Erythroblast (primary cell): ENCODE measurements at regions not wholly inside any gene's neighbourhood (a gene's known extent, or its start where the extent isn't known, plus 50 kb on each side); places are given as distances from the start of the nearest gene placed in this dataset.

Experiments used
- DNase-seq, 2 experiments: peaks; one replicate each; lab custom pipeline; 2025; lab: John Stamatoyannopoulos, UW
- GATA1 ChIP-seq: IDR thresholded peaks from 2 replicates; pipeline ENCODE4 v1.6.1; 2011; ENCODE audit warnings: low read depth, mild to moderate bottlenecking, control low read depth, low read length, moderate library complexity
- POLR2A ChIP-seq: IDR thresholded peaks from 2 replicates; pipeline ENCODE4 v1.6.1; 2011; ENCODE audit warnings: mild to moderate bottlenecking, low read length

DNA sequence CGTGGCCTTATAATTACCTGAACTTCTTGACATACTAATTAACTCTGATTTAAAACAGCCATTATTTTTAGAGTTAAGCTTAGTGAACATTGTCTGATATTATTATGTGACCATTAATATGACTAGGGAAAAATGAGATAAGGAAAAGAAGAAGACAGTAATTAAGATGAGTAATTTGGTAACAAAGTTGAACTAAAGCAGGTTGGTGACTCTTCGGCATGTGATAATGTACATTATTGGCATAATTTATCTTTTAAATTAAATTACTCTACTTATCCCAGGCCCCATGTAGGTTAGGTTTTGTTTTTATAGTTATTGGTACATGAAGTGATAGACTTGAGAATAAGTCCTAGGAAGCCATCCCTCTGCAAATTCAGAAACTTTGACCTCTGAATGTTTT lies 249.7 kb upstream of the CFAP20DC start:
- DNase-seq = no peak
- no peak for TF ChIP-seq POLR2A
- no peak for TF ChIP-seq GATA1

DNA sequence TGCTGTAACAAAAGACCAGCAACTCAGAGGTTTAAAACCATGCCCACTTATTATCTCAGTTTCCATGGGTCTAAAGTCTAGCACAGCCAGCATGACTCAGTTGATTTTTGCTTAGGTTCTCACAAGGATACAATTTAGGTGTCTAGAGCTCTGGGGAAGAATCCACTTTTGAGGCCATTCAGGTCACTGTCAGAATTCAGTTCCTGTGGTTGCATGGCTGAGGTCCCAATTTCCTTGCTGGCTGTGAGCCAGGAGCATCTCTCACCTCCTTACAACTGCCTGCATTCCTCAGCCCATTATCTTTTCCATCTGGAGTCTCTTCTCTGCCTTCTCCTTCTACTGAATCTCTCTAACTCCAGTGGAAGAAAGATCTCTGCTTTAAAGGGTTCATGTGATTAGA lies 240.5 kb upstream of the CFAP20DC start:
- TF ChIP-seq GATA1 (no peak), POLR2A (no peak)
- no peak for DNase-seq

DNA sequence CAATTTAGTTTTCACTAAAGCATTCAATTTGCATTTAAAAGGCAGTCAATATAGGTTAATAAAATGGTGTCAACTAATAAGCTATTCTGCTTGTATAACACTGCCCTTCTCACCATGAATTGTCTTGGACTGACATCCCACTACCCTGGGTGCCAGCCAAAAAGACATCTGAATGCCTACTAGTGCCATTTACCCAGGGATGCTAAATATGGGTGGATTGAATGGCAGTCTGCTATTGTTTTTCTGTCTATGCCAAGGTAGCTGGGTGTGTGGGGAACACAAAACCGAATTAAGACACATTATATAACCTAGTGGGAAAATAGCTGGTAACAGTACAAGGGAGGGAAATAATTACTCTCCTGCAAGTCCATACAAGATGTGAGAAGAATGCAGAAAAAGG lies 240.0 kb upstream of the CFAP20DC start:
- TF ChIP-seq POLR2A (no peak), GATA1 (no peak)
- DNase-seq = no peak

DNA sequence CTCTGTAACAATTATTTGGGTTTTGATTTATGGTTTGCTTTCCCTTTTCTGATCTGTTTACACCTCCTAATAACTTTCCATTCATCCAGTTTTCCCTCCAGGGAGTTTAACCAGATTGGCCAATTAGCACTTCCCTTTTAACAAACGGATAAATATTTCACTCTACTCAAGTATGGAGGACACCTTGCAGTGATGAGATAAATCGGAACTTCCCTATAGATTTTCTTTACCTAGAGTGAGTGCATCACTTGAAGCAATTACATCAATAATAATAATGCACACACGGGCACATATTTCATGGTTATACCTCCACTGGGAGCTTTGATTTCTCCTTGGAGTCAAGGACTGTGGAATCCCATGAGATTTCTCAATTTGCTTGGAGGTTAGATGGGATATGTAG lies 239.1 kb upstream of the CFAP20DC start:
- TF ChIP-seq POLR2A (no peak), GATA1 (no peak)
- no peak for DNase-seq

DNA sequence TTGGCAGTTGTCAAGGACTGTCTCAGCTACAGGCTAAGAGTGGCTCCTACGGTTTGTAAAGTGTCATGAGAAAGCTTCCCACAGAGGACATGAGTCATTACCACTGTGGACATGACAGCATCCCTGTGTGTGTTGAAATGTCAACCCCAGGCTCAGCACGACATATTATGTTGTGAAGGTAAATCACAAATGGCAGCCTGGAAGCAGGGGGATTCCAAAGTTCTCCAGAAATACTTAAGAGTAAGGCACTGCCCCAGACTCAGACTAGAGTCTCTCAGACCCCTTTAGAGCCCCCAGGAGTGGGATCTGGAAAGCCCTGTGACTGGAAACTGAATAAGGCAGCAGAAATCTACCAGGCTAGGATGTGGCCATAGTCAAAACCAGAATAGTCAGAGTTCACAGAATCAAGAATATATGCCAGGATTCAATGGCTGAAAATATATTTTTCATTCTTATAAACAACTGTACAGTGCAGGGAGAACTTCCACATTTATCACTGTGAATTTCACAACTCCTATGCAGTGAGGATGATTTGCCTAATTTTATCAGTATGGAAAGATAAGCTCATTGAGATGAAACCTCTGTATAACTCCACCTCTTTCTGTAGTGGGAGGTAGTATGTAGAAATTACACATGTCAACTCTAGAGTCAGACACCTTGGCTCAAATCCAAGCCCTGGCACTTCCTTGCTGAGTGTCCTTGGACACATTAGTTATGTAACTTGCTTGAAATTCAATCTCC lies 237.1 kb upstream of the CFAP20DC start:
- no peak for TF ChIP-seq POLR2A
- TF ChIP-seq GATA1 = no peak

DNA sequence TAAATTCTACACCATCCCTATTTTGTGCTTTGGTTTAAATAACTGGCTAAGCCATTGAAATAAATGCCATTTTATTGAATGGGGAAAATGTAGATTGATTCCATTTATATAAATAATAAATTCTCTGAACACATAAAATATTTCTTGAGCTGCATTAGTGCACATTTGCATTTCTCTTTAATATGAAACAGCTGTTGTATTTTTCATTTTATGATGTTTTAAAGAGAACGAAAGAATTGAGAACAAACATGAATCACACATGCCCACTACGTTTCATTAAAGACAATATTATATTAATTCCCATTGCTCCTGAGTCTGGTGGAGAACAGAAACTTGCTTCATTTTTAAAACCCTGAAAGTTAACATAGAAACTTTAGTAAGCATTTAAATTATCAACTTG lies 235.7 kb upstream of the CFAP20DC start:
- DNase-seq = no peak
- TF ChIP-seq GATA1 = no peak
- no peak for TF ChIP-seq POLR2A

More for the DNA sequence above, 237.1 kb upstream of the CFAP20DC start:
- DNase-seq = peak in 1 of 2 experiments; percentile 7

DNA sequence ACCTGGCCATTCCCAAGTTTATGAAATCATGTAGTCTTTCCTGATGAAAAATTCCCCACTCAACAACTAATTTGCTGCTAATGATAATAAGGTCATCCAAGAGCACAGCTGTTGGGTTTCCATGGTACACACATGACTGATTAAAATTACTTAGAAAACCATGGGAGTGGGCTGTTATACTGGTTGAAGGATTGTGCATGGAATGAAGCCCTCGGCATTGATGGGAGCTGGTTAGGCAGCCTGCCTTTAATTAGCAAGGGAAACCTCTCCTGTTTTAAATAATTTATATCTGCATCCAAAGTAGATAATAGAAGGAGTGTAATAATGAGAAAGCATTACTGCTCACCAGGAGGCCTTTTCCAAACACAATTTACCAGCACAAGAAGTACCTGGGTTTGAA lies 235.1 kb upstream of the CFAP20DC start:
- TF ChIP-seq GATA1 (no peak), POLR2A (no peak)
- no peak for DNase-seq

DNA sequence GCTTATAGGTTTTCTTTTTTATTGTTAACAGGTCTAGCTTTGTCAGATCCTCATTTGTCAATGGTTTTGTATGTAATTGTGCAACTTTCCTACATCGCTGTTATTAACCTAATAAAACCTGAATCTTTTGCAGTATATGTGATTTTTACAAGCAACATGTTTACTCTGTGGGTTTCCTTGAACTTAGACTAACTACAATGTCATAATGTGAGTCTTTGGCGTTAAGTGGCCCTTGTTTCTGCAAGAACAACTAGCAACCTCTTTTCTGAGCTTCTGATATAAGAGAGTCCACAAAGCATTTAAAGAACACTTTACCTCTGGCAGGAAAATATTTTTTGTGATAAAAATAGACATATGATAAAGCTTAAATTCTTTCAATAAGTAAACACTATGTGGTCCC lies 230.3 kb upstream of the CFAP20DC start:
- TF ChIP-seq GATA1 = no peak
- TF ChIP-seq POLR2A = no peak
- DNase-seq = no peak

DNA sequence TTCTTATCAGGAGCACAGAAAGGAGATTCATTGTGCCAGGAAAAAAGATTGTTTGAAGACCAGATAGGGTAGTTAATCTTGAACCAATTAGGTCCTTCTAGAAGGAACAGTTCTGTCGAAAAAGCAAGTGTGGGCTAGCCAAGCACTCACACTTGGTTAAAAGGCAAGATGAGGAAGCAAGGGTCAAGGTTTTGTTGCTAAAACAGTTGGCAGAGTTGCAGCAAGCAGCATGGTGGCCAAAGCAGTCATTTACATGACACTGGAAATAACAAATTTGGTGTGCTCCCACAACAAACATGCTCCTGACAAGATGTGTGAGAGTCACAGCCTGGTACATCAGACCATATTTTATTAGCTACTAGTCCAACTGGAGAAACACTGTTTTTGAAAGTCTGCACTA lies 228.0 kb upstream of the CFAP20DC start:
- TF ChIP-seq GATA1 (no peak), POLR2A (no peak)
- DNase-seq = no peak

DNA sequence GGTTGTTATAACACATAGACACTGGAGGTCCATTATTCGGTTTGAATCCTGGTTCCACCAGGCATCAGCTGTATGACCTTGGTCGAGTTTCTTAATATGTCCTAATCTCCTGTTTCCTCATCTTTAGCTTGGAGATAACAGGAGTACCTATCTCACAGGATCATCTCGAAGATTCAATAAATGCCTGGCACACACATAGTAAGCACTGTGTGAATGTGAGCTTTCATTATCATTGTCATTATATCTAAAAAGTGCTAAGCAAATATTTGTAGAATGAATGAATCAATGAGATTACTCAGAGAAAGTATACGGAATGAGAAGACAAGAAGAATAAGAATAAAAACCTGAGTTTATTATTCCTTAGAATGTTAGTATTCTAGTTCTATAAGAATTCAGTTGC lies 227.4 kb upstream of the CFAP20DC start:
- DNase-seq = no peak
- TF ChIP-seq GATA1 (no peak), POLR2A (no peak)

DNA sequence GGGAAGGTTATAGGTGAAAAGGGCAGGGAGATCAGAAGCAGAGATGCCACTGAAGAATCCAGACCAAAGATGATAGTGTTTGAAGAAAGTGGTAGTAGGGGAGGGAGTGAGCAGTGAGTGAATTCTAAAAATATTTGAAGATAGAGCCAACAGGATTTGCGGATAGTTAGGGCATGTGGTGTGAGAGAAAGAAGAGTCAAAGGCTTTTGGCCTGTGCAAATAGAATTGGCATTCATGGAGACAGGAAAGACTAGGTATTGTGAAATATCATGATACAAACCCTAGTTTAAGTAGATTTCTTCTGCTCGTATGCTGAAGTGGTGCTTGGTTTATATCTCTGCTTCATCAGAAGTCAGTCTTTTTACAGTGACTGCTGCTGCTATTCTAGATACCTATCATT lies 224.2 kb upstream of the CFAP20DC start:
- DNase-seq = no peak
- no peak for TF ChIP-seq POLR2A
- TF ChIP-seq GATA1 = no peak

DNA sequence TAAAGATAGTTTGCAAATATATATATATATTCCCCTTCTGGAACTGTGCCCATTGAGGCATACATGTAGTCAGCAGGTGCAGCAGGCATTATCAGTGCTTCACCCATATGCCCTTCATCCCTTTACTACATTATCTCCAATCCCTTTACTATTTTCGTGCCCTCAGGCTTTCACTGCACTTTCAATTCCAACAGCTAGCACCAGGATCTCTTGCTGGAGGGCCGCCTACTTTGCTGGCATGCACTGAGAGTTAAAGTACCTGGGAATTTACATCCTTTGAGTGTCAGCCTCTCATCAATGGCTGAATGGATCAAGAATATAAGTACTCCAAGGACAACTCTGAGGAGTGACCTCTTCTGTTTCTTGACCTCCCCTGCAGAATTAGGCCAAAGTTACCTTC lies 222.1 kb upstream of the CFAP20DC start:
- TF ChIP-seq GATA1 = no peak
- TF ChIP-seq POLR2A = no peak
- no peak for DNase-seq

DNA sequence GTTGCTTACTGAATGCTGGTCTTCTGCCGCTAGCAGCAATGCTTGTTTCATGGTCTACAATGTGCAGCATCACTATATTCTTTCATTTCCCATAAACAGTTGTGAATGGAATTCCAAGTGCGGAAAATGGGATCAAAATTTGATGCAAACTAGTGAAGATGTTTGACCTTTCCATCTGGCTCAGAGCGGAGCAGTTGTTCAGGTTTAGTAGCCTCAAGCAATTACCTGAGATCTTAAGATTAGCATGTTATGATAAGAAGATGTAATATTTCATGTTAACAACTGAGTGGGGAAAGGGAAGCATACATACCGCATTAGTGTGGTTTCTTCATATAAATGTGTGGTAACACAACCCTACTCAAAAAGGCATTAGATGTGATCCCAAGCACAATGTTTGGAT lies 221.1 kb upstream of the CFAP20DC start:
- DNase-seq = no peak
- TF ChIP-seq GATA1 (no peak), POLR2A (no peak)

DNA sequence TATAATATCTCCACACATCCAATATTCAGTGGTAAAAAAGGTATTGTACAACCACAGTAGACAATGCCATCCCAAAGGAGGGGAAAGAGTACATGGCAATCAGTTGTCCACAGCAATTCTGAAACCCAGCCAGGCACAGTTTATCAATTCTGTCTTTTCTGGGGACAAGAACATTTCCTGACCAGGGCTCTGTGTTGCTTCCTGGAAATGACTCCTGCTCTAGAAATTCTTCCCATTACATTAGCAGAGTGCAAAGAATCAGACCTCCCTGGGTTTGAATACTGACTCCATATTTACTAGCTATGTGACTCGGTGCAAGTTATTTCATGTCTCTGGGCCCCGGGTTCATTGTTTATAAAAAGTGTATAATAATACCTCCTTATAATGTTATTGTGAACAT lies 220.4 kb upstream of the CFAP20DC start:
- TF ChIP-seq POLR2A = no peak
- no peak for TF ChIP-seq GATA1
- no peak for DNase-seq

DNA sequence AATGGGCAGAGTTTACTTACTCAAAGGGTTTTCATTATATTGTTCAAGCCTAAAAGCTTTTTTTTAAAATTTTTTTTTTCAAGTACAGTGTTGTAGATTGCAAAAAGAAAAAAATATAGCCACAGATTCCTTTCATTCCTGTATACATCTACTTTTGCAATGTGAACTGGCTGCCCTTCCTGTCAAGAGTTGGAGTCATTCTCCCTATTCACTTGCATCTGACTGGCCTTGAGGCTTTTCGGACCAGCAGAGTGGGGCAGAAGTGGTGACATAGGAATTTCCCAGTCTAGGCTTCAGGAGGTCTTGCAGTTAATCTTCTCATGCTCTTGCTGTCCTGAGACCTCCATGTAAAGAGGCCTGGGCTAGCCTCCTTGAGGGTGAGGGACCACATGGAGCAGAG lies 218.3 kb upstream of the CFAP20DC start:
- TF ChIP-seq POLR2A (no peak), GATA1 (no peak)
- no peak for DNase-seq

DNA sequence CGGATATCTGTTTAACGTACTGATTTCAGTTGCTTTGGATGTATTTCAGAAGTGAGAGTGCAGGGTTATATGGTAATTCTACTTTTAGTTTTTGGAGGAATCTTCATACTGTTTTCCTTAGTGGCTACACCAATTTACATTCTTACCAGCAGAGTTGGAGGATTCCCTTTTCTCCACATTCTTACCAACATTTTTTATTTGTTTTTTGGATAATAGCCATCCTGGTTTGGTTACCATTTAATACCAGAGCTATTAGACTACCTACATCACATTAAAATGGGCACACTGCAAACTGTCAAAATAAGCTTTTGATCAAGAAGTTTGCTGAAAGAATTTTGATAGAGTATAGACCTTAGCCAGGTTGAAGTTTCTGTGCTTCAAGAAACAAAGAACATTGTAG lies 217.2 kb upstream of the CFAP20DC start:
- DNase-seq = no peak
- TF ChIP-seq POLR2A (no peak), GATA1 (no peak)
